Posterior cingulate gyrus (tissue), 11 donors: ENCODE measurements at regions not wholly inside any gene's neighbourhood (a gene's known extent, or its start where the extent isn't known, plus 50 kb on each side); places are given as distances from the start of the nearest gene placed in this dataset.
A peak's percentile ranks its signal among the peaks of the same experiment; 100 is the strongest.

ENCODE experiments used
- DNase-seq, 10 donors: peaks; one replicate each; pipeline versions ENCODE4 v3.0.0 to v3.0.0-alpha.2; 2020 to 2021; ENCODE audit warnings: mixed read lengths in 3 of 10
- intact Hi-C: fragments of 100-400 bp; cut with DNase I; formaldehyde crosslinking; loops from one replicate; pipeline ENCODE4 v1.15.1; 2023

DNA sequence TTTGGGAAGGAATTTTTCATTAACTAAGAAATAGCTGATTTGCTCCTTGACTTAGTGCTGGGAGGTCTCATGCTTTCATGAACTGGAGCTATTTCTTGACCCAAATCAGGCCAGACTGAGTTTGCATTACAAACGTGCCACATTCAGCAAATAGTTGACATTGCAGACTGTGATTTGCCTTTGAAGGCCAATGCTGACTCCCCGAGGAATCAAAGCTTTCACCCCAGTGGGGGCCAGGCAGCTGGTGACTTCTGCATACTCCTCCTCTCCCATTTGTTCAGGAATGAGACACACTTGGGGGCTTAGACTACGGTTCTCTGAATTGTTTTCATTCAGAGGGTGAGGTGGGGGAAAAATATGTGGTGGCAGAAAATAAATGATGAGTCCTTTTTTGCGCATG lies 111.0 kb upstream of the JAZF1 start:
- intact Hi-C loops: no loop called here
- no peak for DNase-seq

GRCh38 chr7:28292834-28293526 lies 112.4 kb upstream of the JAZF1 start:
- DNase-seq: no peak
- intact Hi-C loops: no loop called here

DNA sequence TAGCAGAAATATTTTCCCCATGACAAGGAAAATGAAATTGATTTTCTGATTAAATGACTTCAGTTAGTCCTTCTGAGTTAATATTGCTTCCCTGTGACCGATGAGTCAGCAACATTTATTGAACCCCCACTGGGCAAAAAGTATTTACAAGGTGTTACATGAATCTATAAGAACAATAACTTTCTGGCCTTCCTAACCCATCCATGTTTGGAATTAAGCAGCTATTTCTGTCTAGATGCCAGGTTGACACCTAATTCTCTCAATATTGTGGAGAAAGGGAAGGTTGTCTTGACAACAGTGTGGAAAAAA lies 112.9 kb upstream of the JAZF1 start:
- no peak for DNase-seq
- intact Hi-C loops: no loop called here

DNA sequence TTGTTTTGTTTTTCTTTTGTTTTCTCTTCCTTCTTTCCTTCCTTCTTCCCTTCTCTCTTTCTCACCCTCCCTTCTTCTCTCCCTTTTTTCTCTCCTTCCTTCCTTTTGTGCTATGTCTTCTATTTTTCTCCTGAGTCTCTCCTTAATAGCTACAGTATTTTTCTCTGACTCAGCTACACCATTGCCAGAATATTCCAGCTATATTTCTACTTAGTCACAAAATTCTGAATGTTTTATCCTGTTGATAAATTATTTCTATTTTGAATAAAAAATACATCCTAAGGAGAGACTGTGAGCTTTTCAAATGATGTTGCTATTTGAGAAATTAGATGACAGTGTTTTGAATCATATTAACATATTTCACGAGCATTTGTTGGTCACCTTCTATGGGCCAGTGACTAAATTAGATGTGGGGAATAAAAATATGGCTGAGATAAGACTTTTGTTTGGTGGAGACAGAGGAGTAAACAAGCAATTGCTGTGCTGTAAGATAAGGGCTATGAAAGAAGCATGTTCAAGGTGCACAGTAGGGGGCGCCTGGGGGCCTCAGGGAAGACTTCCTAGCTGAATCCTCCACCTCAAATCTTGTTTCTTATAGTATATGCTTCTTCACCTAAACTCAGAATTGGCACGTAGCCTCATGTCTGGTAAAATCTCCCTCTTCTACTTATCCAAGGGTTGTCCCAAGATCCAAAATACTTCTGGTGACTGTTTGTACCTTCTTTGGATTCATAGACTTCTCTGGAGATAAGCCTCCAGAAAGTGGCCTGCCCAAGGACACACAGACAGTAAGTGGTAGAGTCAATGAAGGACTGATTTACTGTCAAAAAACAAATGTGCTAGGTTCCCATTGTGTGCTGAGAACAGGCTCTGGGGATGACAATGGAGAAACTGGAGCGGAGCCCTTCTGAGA lies 115.5 kb upstream of the CREB5 start:
- peak in 1 of 10 donors; percentile 41 for DNase-seq
- intact Hi-C loops: no loop called here

GRCh38 chr7:28297801-28298459 lies 114.4 kb upstream of the CREB5 start:
- intact Hi-C loops: loop anchor here (2.0 kb wide), 1 partner anchor 557 kb away; no protein-coding TSS in a partner anchor
- peak in 2 of 10 donors; percentile 17 to 20 for DNase-seq

DNA sequence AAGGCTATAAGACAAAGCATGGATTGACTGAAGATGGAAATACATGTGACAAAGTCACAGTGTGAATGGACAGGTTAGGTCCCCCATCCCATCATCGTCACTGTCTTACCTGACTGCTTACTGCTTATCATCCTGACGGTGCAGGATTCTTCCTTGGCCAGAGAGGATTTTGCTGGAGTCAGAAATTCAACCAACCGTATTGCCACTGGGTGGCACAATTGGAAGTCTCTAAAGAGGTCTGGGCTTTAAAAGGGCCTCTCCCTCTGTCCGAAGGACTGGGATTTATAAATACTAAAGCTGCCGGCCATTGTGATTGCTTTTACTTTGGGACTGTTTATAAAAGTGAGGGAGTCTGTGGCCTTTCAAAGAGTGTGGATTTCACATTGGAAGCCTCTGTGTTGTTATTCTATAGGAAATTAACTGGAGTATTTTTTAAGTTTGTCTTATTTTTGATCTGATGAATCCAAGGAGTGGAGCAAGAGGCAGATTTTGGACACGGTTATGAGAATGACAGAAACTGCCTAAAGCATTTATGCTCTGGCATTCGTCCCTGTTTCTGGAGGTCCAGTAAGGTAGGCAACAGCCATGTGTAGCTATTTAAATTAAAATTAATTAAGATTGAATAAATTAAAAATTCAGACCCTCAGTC lies 113.3 kb upstream of the CREB5 start:
- intact Hi-C loops: loop anchor here (2.0 kb wide), 1 partner anchor 556 kb away; no protein-coding TSS in a partner anchor

GRCh38 chr7:28299556-28299955 lies 112.8 kb upstream of the CREB5 start:
- intact Hi-C loops: loop anchor here (2.0 kb wide), 1 partner anchor 555 kb away; no protein-coding TSS in a partner anchor
- DNase-seq: no peak

More for the DNA sequence above, 113.3 kb upstream of the CREB5 start:
- peak in 6 of 10 donors; percentile 32 to 82 (median 48) for DNase-seq

GRCh38 chr7:28300488-28300887 lies 111.8 kb upstream of the CREB5 start:
- DNase-seq: no peak
- intact Hi-C loops: no loop called here

DNA sequence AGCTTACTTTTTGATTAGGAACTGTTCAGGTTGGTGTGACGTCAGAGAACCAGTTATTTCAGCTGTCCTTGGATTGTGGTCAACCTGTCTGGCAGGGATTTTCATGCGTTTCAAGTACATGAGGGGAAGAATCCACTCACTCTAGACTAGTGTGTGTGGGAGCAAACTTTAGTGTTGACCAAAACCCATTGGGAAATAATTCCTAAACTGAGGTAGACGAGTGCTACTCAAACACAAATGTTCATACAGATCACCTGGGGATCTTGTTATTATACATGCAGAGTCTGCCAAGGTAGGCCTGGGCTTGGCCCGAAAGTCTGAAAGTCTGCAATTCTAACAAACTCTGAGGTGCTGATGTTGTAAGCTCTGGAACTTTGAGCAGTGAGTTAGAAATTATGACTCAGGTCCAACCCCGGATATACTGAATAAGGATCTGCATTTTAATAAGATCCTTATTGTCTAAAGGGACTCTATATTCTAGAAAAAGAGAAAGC lies 111.1 kb upstream of the CREB5 start:
- no peak for DNase-seq
- intact Hi-C loops: no loop called here

DNA sequence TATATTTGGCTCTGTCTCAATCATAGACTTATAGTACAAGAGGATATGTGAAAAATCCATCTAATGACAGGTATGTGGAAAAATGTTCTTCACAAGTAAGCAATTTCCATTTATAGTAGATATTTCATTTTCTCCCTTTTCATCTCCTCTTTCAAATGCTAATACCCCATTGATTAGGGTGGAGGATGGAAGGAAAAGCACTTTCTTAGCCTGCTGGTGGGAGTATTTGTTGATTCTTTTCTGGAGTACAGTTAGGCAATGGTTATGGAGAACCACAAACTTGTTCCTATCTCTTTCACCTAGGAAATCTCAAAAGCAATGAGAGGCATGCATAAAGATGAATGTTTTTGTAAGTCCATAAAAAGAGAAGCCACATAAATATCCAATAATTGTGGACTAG lies 108.0 kb upstream of the CREB5 start:
- no peak for DNase-seq
- intact Hi-C loops: no loop called here

GRCh38 chr7:28309704-28310459 lies 102.4 kb upstream of the CREB5 start:
- intact Hi-C loops: no loop called here
- no peak for DNase-seq

DNA sequence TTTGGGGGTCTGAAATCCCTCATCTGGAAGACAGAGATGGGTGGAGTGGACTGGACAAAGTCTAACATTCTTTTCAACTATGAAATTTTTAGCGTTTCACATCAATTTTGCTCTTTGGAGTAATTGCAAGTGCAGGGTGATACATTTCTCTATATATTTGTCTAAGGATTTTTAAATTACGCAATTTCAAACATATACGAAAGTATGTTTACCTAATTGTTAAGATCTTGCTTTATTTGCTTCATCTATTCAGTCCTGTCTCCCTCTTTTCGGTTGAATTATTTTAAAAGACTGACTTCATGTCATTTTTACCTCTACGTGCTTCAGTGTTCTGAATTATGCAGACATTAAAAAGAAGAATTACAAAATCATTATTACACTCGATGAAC lies 101.9 kb upstream of the CREB5 start:
- no peak for DNase-seq
- intact Hi-C loops: no loop called here

DNA sequence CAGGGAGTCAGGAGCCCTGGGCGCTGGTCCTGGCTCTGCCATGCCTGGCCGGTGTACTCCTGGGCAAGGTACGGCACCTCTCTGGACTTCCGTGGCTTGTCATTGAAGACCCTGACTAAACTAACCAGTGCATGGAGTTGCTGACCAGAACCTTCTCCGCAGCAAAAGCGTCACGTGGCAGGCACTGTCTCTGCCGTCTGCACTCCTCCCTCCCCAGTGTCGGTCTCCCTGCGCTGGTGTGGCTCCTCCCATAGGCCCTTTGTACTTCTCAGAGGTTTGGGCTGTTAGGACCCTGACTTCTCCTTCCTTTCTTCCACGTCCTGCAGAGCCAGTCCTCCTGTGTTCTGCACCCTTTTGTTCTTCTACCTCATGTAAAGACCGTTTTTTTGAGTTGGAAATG lies 100.6 kb upstream of the CREB5 start:
- intact Hi-C loops: no loop called here
- DNase-seq: no peak

- no peak for DNase-seq
- intact Hi-C loops: no loop called here
Measured at GRCh38 chr7:28312948-28313347, 99.4 kb upstream of the CREB5 start.

- intact Hi-C loops: no loop called here
- no peak for DNase-seq
Measured at GRCh38 chr7:28314841-28315240, 97.5 kb upstream of the CREB5 start.

DNA sequence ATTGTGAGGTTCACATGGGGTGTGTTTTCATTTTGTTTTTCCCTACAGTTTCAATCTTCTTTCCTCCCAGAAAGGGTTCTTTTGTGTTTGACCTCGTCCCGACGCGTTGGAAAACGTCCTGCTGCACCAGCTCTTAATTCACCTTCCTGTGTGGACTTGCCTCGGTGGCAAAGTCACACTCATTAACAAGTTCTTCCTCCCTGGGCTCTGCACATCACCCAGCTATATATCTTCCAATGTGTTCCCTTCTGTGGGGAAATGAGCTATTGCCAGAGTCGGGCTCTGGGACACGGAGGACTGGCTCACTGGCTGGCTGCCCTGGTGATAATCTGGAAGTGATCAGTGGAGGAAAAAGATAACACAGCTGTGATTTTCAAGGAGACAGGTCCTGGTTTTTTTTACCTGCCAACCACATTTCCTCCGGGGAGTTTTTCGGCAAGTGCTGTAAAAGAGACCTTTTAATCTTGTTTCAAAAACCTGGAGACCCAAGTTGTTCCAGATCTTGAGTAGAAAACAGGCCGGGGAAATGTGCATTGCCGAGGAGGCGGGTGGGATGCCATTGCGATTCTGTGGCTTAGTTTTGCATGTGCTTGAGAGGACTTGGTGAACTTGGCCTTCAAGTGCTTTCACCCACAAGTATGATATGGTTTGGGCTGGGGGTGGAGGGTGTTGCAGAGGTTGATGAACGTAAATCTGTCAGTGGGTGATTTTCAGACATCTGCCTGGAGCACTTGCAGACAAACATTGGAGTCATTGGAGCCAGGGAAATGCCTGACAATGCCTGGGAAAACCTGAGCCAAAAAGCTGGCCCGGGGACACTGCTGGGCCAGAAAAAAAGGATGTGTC lies 96.5 kb upstream of the CREB5 start:
- intact Hi-C loops: no loop called here
- DNase-seq: peak in 1 of 10 donors; percentile 19

DNA sequence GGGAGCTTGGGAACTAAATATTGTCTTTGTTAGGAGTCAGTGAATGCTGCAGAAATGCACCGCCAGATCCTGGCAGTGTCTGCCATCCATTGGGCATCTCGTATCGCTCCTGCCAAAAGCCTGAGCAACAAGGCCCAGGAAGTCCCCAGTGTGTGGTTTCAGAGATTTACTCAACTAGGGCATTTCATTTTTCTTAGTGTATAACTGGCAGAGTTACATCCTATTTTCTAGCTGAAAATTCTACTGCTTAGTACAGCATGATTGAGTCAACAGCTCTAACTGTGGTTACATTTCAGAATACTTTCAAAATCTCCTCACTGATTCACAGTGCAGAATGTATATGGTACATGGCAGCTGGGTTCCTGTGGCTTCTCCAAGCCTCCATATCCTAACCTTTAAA lies 95.8 kb upstream of the CREB5 start:
- intact Hi-C loops: no loop called here
- DNase-seq: peak in 1 of 10 donors; percentile 14

GRCh38 chr7:28318101-28318762 lies 94.1 kb upstream of the CREB5 start:
- intact Hi-C loops: no loop called here

More at GRCh38 chr7:28318101-28318762, 94.1 kb upstream of the CREB5 start:
- DNase-seq: no peak
